A673 (cell line): ENCODE measurements at regions not wholly inside any gene's neighbourhood (a gene's known extent, or its start where the extent isn't known, plus 50 kb on each side); places are given as distances from the start of the nearest gene placed in this dataset.

Experiments used
- BruUV-seq: library from RNA; stranded (reverse); fragments of 400-500 nt; replicated peaks from 2 replicates; lab custom pipeline; 2021; lab: Mats Ljungman, UMichigan
- CTCF ChIA-PET: fragments of 300-600 bp; sonication (Branson Sonifier 250); formaldehyde crosslinking; loops from one replicate; lab custom pipeline; 2022; ENCODE audit warnings: antibody characterized with exemption; lab: Charles Lee
- POLR2A ChIA-PET: fragments of 300-600 bp; sonication (Branson Sonifier 250); formaldehyde crosslinking; loops from one replicate; lab custom pipeline; 2022; ENCODE audit warnings: antibody characterized with exemption; ENCODE audit not compliant: low non-redundant PET; lab: Charles Lee
- DNase-seq: peaks from one replicate; pipeline ENCODE4 v3.0.0-alpha.2; 2015; ENCODE audit warnings: low spot score
- H3K27ac ChIP-seq: fragments of 200-600 bp; sonication (generic); 2 replicates; pipeline ENCODE4 v1.5.1; 2016; ENCODE audit warnings: mixed run types, low read depth, mild to moderate bottlenecking, mixed read lengths, antibody characterized with exemption, low read length; ENCODE audit not compliant: poor library complexity, severe bottlenecking
- H3K27me3 ChIP-seq: fragments of 200-600 bp; sonication (generic); replicated peaks from 2 replicates; pipeline ENCODE4 v1.6.1; 2017; ENCODE audit warnings: mixed run types, low read depth, mild to moderate bottlenecking, mixed read lengths, antibody characterized with exemption, low read length; ENCODE audit not compliant: insufficient read depth, poor library complexity
- H3K36me3 ChIP-seq: fragments of 200-600 bp; sonication (generic); 2 replicates; pipeline ENCODE4 v1.6.1; 2016; ENCODE audit warnings: mixed run types, mild to moderate bottlenecking, mixed read lengths, antibody characterized with exemption, low read length; ENCODE audit not compliant: insufficient read depth, poor library complexity, severe bottlenecking
- H3K4me1 ChIP-seq: fragments of 200-600 bp; sonication (generic); 2 replicates; pipeline ENCODE4 v1.6.1; 2017; ENCODE audit warnings: mixed run types, mild to moderate bottlenecking, mixed read lengths, antibody characterized with exemption, low read length; ENCODE audit not compliant: insufficient read depth, poor library complexity, severe bottlenecking
- H3K4me3 ChIP-seq: fragments of 200-600 bp; sonication (generic); 2 replicates; pipeline ENCODE4 v1.5.1; 2016; ENCODE audit warnings: low read depth, mixed run types, mild to moderate bottlenecking, mixed read lengths, low read length; ENCODE audit not compliant: poor library complexity, severe bottlenecking
- H3K9me3 ChIP-seq: fragments of 200-600 bp; sonication (generic); 2 replicates; pipeline ENCODE4 v1.6.1; 2016; ENCODE audit warnings: mixed run types, low read depth, mild to moderate bottlenecking, mixed read lengths, antibody characterized with exemption, low read length; ENCODE audit not compliant: poor library complexity, severe bottlenecking
- CTCF ChIP-seq: fragments of 300-800, 200-600 bp; sonication (generic); conservative IDR thresholded peaks from 2 replicates; pipeline ENCODE4 v1.5.1; 2017; ENCODE audit warnings: low read depth, mild to moderate bottlenecking, antibody characterized with exemption, low read length, moderate library complexity, mixed read lengths
- EZH2 ChIP-seq: fragments of 200-600 bp; sonication (generic); IDR thresholded peaks from 2 replicates; pipeline ENCODE4 v1.6.1; 2017; ENCODE audit warnings: borderline replicate concordance, low read depth, mild to moderate bottlenecking, mixed read lengths, antibody characterized with exemption, low read length; ENCODE audit not compliant: poor library complexity, severe bottlenecking
- intact Hi-C: fragments of 100-400 bp; cut with micrococcal nuclease; formaldehyde crosslinking; loops from one replicate; pipeline ENCODE4 v1.10.0; 2022; ENCODE audit not compliant: unreplicated experiment

GRCh38 chr6:21323577-21323976 is 270.0 kb upstream of the SOX4 start:
- H3K27me3 ChIP-seq = no peaks in the 10 kb centered on the region
- DNase-seq = no peak
- TF ChIP-seq CTCF = no peak
- no peak for TF ChIP-seq EZH2
- H3K4me3 ChIP-seq = no peak overlapping the region
- BruUV-seq = no TSS peak
- no peak overlapping the region for H3K27ac ChIP-seq
- no peaks in the 10 kb centered on the region for H3K9me3 ChIP-seq
- ChIA-PET POLR2A (no interaction called here), CTCF (no interaction called here)
- H3K4me1 ChIP-seq = no peaks in the 10 kb centered on the region
- H3K36me3 ChIP-seq = no peaks in the 10 kb centered on the region
- intact Hi-C loops = no loop called here

- no TSS peak for BruUV-seq
- H3K27me3 ChIP-seq = no peaks in the 10 kb centered on the region
- H3K27ac ChIP-seq = no peak overlapping the region
- no peak for DNase-seq
- no peak overlapping the region for H3K4me3 ChIP-seq
- no peaks in the 10 kb centered on the region for H3K9me3 ChIP-seq
- H3K36me3 ChIP-seq = no peaks in the 10 kb centered on the region
- intact Hi-C loops = no loop called here
- POLR2A ChIA-PET = no interaction called here
- TF ChIP-seq EZH2 = no peak
- TF ChIP-seq CTCF = no peak
- CTCF ChIA-PET = no interaction called here
- H3K4me1 ChIP-seq = no peaks in the 10 kb centered on the region
These were observed 268.2 kb upstream of the SOX4 start for GRCh38 chr6:21325201-21325856.

GRCh38 chr6:21327326-21328112 is 266.0 kb upstream of the SOX4 start:
- Histone ChIP-seq H3K27ac (no peak overlapping the region), H3K27me3 (no peaks in the 10 kb centered on the region), H3K4me1 (no peaks in the 10 kb centered on the region), H3K9me3 (no peaks in the 10 kb centered on the region), H3K4me3 (no peak overlapping the region), H3K36me3 (no peaks in the 10 kb centered on the region)
- TF ChIP-seq CTCF = no peak
- intact Hi-C loops = no loop called here
- BruUV-seq = no TSS peak
- ChIA-PET CTCF (no interaction called here), POLR2A (interaction anchor here (0.6 kb wide), 1 partner anchor 12 kb away, joined by 3 read pairs; no protein-coding TSS in a partner anchor)
- no peak for DNase-seq
